Heart left ventricle (tissue), 16 donors: ENCODE measurements at regions not wholly inside any gene's neighbourhood (a gene's known extent, or its start where the extent isn't known, plus 50 kb on each side); places are given as distances from the start of the nearest gene placed in this dataset.

Experiments used
- ATAC-seq, 4 donors: fragments of 200-7000 bp; cut with Tn5 transposase; one replicate each; pipeline ENCODE4 v1.9.1; 2020 to 2022; ENCODE audit warnings: moderate library complexity in 4 of 4, mild to moderate bottlenecking in 3 of 4, moderate number of reproducible peaks in 1 of 4
- DNase-seq, 5 donors: peaks; one replicate each; pipeline ENCODE4 v3.0.0-alpha.2; 2020
- H3K27ac ChIP-seq, 12 donors: fragments of 200-600 bp; sonication (generic) in 4 of 12; one replicate each; pipeline versions ENCODE4 v1.5.0 to v1.8.0; 2016 to 2022; ENCODE audit warnings: mild to moderate bottlenecking in 2 of 12
- H3K27me3 ChIP-seq, 9 donors: fragments of 200-600 bp; sonication (generic) in 2 of 9; one replicate each; pipeline versions ENCODE4 v1.5.1 to v1.8.0; 2016 to 2022; ENCODE audit warnings: mild to moderate bottlenecking in 3 of 9
- H3K36me3 ChIP-seq, 9 donors: fragments of 200-600 bp; sonication (generic) in 2 of 9; one replicate each; pipeline versions ENCODE4 v1.5.0 to v1.8.0; 2018 to 2022; ENCODE audit warnings: mild to moderate bottlenecking in 2 of 9
- H3K4me1 ChIP-seq, 12 donors: fragments of 200-600 bp; sonication (generic) in 4 of 12; one replicate each; pipeline versions ENCODE4 v1.5.0 to v1.8.0; 2016 to 2022; ENCODE audit warnings: mild to moderate bottlenecking in 3 of 12
- H3K4me3 ChIP-seq, 12 donors: fragments of 200-600 bp; sonication (generic) in 4 of 12; one replicate each; pipeline versions ENCODE4 v1.5.0 to v1.8.0; 2017 to 2022; ENCODE audit warnings: mild to moderate bottlenecking in 9 of 12, moderate library complexity in 4 of 12
- H3K9me3 ChIP-seq, 12 donors: fragments of 200-600 bp; sonication (generic) in 4 of 12; one replicate each; pipeline versions ENCODE4 v1.5.0 to v1.8.0; 2016 to 2022; ENCODE audit warnings: mild to moderate bottlenecking in 1 of 12
- CTCF ChIP-seq, 12 donors: fragments of 200-600 bp; sonication (generic) in 4 of 12; IDR thresholded peaks; one replicate each; pipeline versions ENCODE4 v1.5.0 to v1.8.0; 2018 to 2022; ENCODE audit warnings: antibody characterized with exemption in 12 of 12, mild to moderate bottlenecking in 5 of 12
- POLR2A ChIP-seq, 2 donors: fragments of 450-650 bp; IDR thresholded peaks; one replicate each; pipeline ENCODE4 v1.6.1; 2017; ENCODE audit warnings: antibody characterized with exemption in 2 of 2, mild to moderate bottlenecking in 2 of 2, moderate library complexity in 2 of 2
- WGBS, 4 donors: extraction: QIAGEN DNeasy Blood & Tissue Kit in 2 of 4; methylation state at CpG; one replicate each; pipeline versions ENCODE4 v1.1.5 to v1.1.7; 2013 to 2018; 5-methylcytosine and 5-hydroxymethylcytosine counted together
- intact Hi-C, 10 donors: fragments of 100-400 bp; cut with DNase I; formaldehyde crosslinking; loops; one replicate each; pipeline versions ENCODE4 v1.11.1 to v1.14.2; 2022
- donor health status: ischemic (EF 13 %, LVEDD 7.1; RV severe dilation, severe dysfunction).
- donor health status: healthy with polysubstance abuse.
- donor health status: DM: no; HTN: yes; CAD: no.
- donor health status: DM: no; HTN: no; CAD: no.
- donor health status: ischemic (EF 25% LVEDD 6.9; RV normal size, moderate dysfunction).
- donor health status: ischemic (EF 25% LVEDD 5.7; RV mildly dilated, moderate dysfunction).
- donor health status: healthy.
- donor health status: DM: yes; HTN: yes; CAD: no.
- donor health status: ischemic (EF 35%, LVEDD 5.7; RV mildly dilated, moderate dysfunction).
- donor health status: nonischemic (EF 11% LVEDD 7.7; RV severe dilation, severe dysfunction).
- donor health status: DM: yes; HTN: yes; CAD: no.
- donor health status: PGD.
- donor health status: ischemic (EF 29% LVEDD 5.4; RV normal size, mild dysfunction).
- donor health status: nonischemic (EF 23%, LVEDD 6.1; RV moderate dilation, normal function).

- intact Hi-C loops, result no loop called here
- no peak for TF ChIP-seq POLR2A (IDR thresholded peaks at IDR 0.05)
- TF ChIP-seq CTCF (IDR thresholded peaks at IDR 0.05), result no peak
- ATAC-seq (no peak), DNase-seq (no peak)
- WGBS, 4 donors, result 44 to 57% (median 48%) methylated on average over 2 of the region's 2 CpGs
- Histone ChIP-seq H3K27ac (no peak overlapping the region), H3K9me3 (no peaks in the 10 kb centered on the region), H3K4me1 (peaks cover 0 to 5% (median 0%) of the 10 kb centered on the region in 12 donors), H3K36me3 (no peaks in the 10 kb centered on the region), H3K4me3 (no peak overlapping the region), H3K27me3 (peaks cover 0 to 15% (median 7%) of the 10 kb centered on the region in 9 donors)
Observed at GRCh38 chr4:82038936-82039335, 334.9 kb downstream of the HNRNPD start.

- Histone ChIP-seq H3K9me3 (no peaks in the 10 kb centered on the region), H3K27me3 (peaks cover 0 to 10% (median 0%) of the 10 kb centered on the region in 9 donors), H3K4me3 (no peak overlapping the region), H3K36me3 (no peaks in the 10 kb centered on the region), H3K27ac (no peak overlapping the region), H3K4me1 (no peaks in the 10 kb centered on the region)
- intact Hi-C loops, result no loop called here
- DNase-seq (no peak), ATAC-seq (no peak)
- no peak for TF ChIP-seq POLR2A (IDR thresholded peaks at IDR 0.05)
- 0 to 53% (median 49%) methylated on average over 1 of the region's 1 CpG for WGBS, 4 donors
Observed at GRCh38 chr4:82036181-82036580, 337.6 kb downstream of the HNRNPD start.

- H3K4me1 ChIP-seq, result no peaks in the 10 kb centered on the region
- H3K9me3 ChIP-seq, result no peaks in the 10 kb centered on the region
- no peak overlapping the region for H3K27ac ChIP-seq
- no peak overlapping the region for H3K4me3 ChIP-seq
- no peaks in the 10 kb centered on the region for H3K36me3 ChIP-seq
- H3K27me3 ChIP-seq, result peaks cover 0 to 10% (median 0%) of the 10 kb centered on the region in 9 donors
- TF ChIP-seq CTCF (IDR thresholded peaks at IDR 0.05) (no peak), POLR2A (IDR thresholded peaks at IDR 0.05) (no peak)
- DNase-seq (no peak), ATAC-seq (no peak)
- WGBS, 4 donors, result 88 to 95% (median 89%) methylated on average over 2 of the region's 2 CpGs
- intact Hi-C loops, result no loop called here
Observed at GRCh38 chr4:82034878-82035277, 338.9 kb downstream of the HNRNPD start.

GRCh38 chr4:82033862-82034261, 339.9 kb downstream of the HNRNPD start:
- intact Hi-C loops, result no loop called here
- no peaks in the 10 kb centered on the region for H3K9me3 ChIP-seq
- 64 to 68% (median 66%) methylated on average over 2 of the region's 2 CpGs for WGBS, 4 donors
- DNase-seq (no peak), ATAC-seq (no peak)
- no peak for TF ChIP-seq POLR2A (IDR thresholded peaks at IDR 0.05)
- TF ChIP-seq CTCF (IDR thresholded peaks at IDR 0.05), result no peak
- peaks cover 0 to 10% (median 0%) of the 10 kb centered on the region in 9 donors for H3K27me3 ChIP-seq
- H3K36me3 ChIP-seq, result no peaks in the 10 kb centered on the region
- H3K27ac ChIP-seq, result no peak overlapping the region
- no peaks in the 10 kb centered on the region for H3K4me1 ChIP-seq
- no peak overlapping the region for H3K4me3 ChIP-seq

- 47 to 67% (median 58%) methylated on average over 2 of the region's 2 CpGs for whole genome bisulfite sequencing, 4 donors
- Histone ChIP-seq H3K27me3 (peaks cover 0 to 10% (median 0%) of the 10 kb centered on the region in 9 donors), H3K4me3 (no peak overlapping the region), H3K9me3 (no peaks in the 10 kb centered on the region), H3K27ac (no peak overlapping the region), H3K36me3 (no peaks in the 10 kb centered on the region), H3K4me1 (no peaks in the 10 kb centered on the region)
- TF ChIP-seq CTCF (IDR thresholded peaks at IDR 0.05) (no peak), POLR2A (IDR thresholded peaks at IDR 0.05) (no peak)
- intact Hi-C loops, result no loop called here
- no peak for DNase-seq
- ATAC-seq, result no peak
Observed at GRCh38 chr4:82031376-82031927, 342.3 kb downstream of the HNRNPD start.
